ENCODE measurements at regions not wholly inside any gene's neighbourhood (a gene's known extent, or its start where the extent isn't known, plus 50 kb on each side); places are given as distances from the start of the nearest gene placed in this dataset.

GRCh38 chr21:35585878-35586277, 474.4 kb downstream of the SETD4 start:
- no peak for FAIRE-seq
- DNase-seq (ENCODE audit: insufficient read length): no peak

DNA sequence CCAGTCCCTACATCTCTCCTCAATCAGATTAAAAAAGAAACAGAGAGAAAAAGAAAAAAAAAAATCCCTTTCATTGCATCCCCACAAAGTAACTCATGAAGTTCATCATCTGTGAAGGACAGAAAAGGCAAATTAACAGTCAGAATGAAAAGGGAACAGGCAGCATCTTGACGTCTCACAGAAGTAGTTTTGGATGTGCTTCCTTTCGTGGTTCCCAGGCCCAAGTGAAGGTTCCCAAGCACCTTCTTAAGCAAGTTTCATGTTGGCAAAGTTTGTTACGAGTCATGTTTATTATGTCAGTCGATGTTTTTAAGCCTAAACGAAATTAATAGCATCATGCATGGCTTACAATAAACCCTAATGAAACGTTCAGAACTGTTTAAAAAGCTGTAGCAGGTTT, 475.2 kb downstream of the SETD4 start:
- TF ChIP-seq POLR2AphosphoS5 (IDR thresholded peaks at IDR 0.05; ENCODE audit: low read depth, low read length) (no peak), POLR2A (IDR thresholded peaks at IDR 0.05; ENCODE audit: low read depth, low read length) (no peak), TAF1 (IDR thresholded peaks at IDR 0.05; ENCODE audit: borderline replicate concordance, low read depth, low read length) (no peak)
- FAIRE-seq: no peak
- no peak for DNase-seq (ENCODE audit: insufficient read length)

More at GRCh38 chr21:35585878-35586277, 474.4 kb downstream of the SETD4 start:
- TF ChIP-seq POLR2AphosphoS5 (IDR thresholded peaks at IDR 0.05; ENCODE audit: low read depth, low read length): no peak
- TF ChIP-seq TAF1 (IDR thresholded peaks at IDR 0.05; ENCODE audit: borderline replicate concordance, low read depth, low read length): no peak
- no peak for TF ChIP-seq POLR2A (IDR thresholded peaks at IDR 0.05; ENCODE audit: low read depth, low read length)

- FAIRE-seq: no peak
- no peak for DNase-seq (ENCODE audit: insufficient read length)
- no peak for TF ChIP-seq TAF1 (IDR thresholded peaks at IDR 0.05; ENCODE audit: borderline replicate concordance, low read depth, low read length)
- TF ChIP-seq POLR2AphosphoS5 (IDR thresholded peaks at IDR 0.05; ENCODE audit: low read depth, low read length): no peak
- no peak for TF ChIP-seq POLR2A (IDR thresholded peaks at IDR 0.05; ENCODE audit: low read depth, low read length)
Observed at GRCh38 chr21:35583566-35584216, 476.6 kb downstream of the SETD4 start.

DNA sequence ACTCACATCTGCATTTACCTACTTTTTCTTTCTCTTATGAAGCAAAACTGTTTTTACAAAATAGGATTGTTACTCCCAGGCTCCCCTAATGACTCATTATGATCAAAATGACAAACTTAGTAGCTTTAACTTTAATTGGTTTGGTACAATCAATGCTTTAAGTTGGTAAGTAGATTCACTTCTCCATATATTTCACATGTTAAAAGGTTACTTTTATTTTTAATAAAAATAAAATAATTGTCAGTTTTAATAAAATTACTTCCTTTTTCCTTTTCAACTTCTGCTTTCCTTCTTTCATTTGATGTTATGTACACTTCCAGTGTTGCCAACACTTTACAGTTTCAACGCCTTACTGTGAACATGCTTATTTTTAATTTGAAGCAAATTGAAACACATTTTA, 477.6 kb downstream of the SETD4 start:
- DNase-seq (ENCODE audit: insufficient read length) (no peak), FAIRE-seq (no peak)
- TF ChIP-seq POLR2A (IDR thresholded peaks at IDR 0.05; ENCODE audit: low read depth, low read length): no peak
- TF ChIP-seq TAF1 (IDR thresholded peaks at IDR 0.05; ENCODE audit: borderline replicate concordance, low read depth, low read length): no peak

- DNase-seq (ENCODE audit: insufficient read length) (no peak), FAIRE-seq (no peak)
- TF ChIP-seq TAF1 (IDR thresholded peaks at IDR 0.05; ENCODE audit: borderline replicate concordance, low read depth, low read length) (no peak), POLR2A (IDR thresholded peaks at IDR 0.05; ENCODE audit: low read depth, low read length) (no peak)
Observed at GRCh38 chr21:35581640-35582039, 478.7 kb downstream of the SETD4 start.

GRCh38 chr21:35579520-35580293, 480.6 kb downstream of the SETD4 start:
- FAIRE-seq (no peak), DNase-seq (ENCODE audit: insufficient read length) (no peak)
- TF ChIP-seq TAF1 (IDR thresholded peaks at IDR 0.05; ENCODE audit: borderline replicate concordance, low read depth, low read length) (no peak), POLR2AphosphoS5 (IDR thresholded peaks at IDR 0.05; ENCODE audit: low read depth, low read length) (no peak), POLR2A (IDR thresholded peaks at IDR 0.05; ENCODE audit: low read depth, low read length) (no peak)

DNA sequence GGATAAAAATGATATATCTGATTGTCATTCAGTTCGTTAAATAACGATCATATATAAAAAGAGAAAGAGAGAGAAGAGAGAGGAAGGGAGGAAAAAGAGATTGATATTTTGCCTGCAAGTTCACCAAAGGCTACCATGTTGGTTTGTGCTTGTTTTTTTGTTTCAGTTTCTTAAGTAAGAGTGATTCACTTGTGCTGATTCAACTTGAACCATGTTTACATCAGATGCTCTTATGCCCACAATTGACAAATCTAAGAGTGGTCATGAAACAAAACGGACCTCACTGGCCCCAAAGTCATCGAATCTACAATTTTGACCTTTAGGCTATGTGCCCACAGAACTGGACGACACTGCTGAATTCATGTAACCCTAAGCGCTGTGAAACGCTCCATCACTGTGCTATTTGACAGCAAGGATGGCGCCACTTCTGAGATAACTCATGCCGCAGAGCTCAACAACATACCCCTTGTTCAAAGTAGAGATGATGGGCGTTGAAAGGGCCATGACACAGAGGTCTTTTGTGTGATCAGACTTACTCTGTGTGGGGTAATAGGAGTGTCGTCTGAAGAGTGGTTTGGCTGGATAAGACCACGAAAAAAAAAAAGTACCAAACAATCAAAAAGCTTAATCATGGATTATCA, 481.4 kb downstream of the SETD4 start:
- no peak for DNase-seq (ENCODE audit: insufficient read length)
- no peak for FAIRE-seq

GRCh38 chr21:35578347-35578782, 482.0 kb downstream of the SETD4 start:
- no peak for TF ChIP-seq TAF1 (IDR thresholded peaks at IDR 0.05; ENCODE audit: borderline replicate concordance, low read depth, low read length)
- TF ChIP-seq POLR2A (IDR thresholded peaks at IDR 0.05; ENCODE audit: low read depth, low read length): no peak
- no peak for TF ChIP-seq POLR2AphosphoS5 (IDR thresholded peaks at IDR 0.05; ENCODE audit: low read depth, low read length)
- FAIRE-seq (no peak), DNase-seq (ENCODE audit: insufficient read length) (no peak)

More for the DNA sequence above, 481.4 kb downstream of the SETD4 start:
- TF ChIP-seq POLR2AphosphoS5 (IDR thresholded peaks at IDR 0.05; ENCODE audit: low read depth, low read length) (no peak), TAF1 (IDR thresholded peaks at IDR 0.05; ENCODE audit: borderline replicate concordance, low read depth, low read length) (no peak), POLR2A (IDR thresholded peaks at IDR 0.05; ENCODE audit: low read depth, low read length) (no peak)

DNA sequence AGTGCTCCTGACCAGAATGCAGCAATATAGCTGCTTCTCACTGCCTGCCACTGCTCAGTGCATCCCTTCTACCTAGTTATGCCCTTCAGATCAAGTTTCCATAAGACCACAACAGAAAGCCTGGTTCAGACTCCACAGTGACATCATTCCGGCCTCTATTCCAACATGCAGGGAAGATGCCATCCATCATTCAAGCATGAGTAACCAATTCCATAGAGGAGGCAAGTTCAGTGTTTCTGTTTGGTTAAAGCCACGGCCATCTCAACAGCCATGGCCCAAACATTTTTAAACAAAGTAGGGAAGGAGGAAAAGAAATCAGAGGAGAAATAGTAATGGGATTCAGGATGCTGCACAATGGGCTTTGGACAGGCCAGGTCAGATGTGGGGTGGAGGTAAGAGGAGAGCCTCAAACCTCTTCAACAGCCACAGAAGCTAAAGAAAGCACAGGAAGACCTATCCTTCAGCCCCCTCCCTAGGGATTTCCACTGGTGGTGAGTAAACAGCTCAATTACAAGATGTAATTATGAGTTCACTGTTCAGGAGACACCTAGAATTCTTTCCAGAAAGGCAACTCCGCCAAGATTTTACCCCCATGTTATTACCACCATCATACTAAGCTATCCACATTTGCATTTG, 484.9 kb downstream of the SETD4 start:
- DNase-seq (ENCODE audit: insufficient read length) (no peak), FAIRE-seq (no peak)
- TF ChIP-seq POLR2A (IDR thresholded peaks at IDR 0.05; ENCODE audit: low read depth, low read length) (no peak), TAF1 (IDR thresholded peaks at IDR 0.05; ENCODE audit: borderline replicate concordance, low read depth, low read length) (no peak), POLR2AphosphoS5 (IDR thresholded peaks at IDR 0.05; ENCODE audit: low read depth, low read length) (no peak)

DNA sequence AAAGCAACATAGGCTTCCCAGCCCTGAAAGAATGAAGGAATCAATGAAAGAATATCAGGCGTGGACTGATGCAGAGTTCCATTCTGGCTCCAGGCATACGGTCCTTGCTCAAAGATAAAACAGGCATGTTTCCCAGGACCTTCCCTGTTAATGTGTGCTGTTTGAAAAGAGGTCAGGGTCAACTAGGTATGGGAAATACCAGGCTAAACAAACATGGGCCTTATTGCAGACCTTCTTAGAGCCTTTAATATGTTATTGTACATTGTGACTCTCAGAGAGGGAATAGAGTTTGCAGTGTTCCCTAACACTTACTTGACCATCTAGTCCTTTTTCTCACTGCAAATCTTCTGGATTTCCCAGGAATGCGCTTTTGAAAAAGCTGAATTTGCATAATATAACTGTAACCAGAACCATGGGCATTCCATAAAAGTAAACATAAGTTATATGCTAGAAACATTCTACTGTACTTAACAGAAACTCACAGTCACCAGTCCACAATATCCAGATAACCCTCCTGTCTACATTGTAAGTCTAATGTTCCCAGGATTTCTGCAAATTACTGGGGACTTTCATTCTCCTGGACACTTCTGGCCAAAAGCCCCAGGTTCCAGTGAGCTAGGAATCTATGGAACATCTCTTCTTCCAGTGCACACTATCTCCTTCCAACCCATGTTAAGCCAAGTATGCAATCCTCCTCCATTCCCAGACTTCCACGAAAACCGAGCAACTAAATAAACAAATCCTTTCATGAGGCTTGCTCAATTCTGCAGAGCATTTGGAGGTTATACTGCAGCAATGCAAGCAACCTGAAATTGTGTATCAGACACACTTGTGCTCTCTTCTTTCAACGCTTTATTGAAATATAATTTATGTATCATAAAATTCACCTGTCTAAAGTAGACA, 486.6 kb downstream of the SETD4 start:
- no peak for TF ChIP-seq POLR2A (IDR thresholded peaks at IDR 0.05; ENCODE audit: low read depth, low read length)
- TF ChIP-seq POLR2AphosphoS5 (IDR thresholded peaks at IDR 0.05; ENCODE audit: low read depth, low read length): no peak
- no peak for TF ChIP-seq TAF1 (IDR thresholded peaks at IDR 0.05; ENCODE audit: borderline replicate concordance, low read depth, low read length)
- DNase-seq (ENCODE audit: insufficient read length) (no peak), FAIRE-seq (no peak)

Measured in GM12892 (cell line).